Activated CD4-positive, alpha-beta T cell treated with anti-CD3 and anti-CD28 coated beads, Interleukin-2, amount 10 ng/mL, durations not matched to agents 7 days and 5 days (primary cell): ENCODE measurements at regions not wholly inside any gene's neighbourhood (a gene's known extent, or its start where the extent isn't known, plus 50 kb on each side); places are given as distances from the start of the nearest gene placed in this dataset.

ENCODE experiments used
- CTCF ChIA-PET: fragments of 350-600 bp; sonication (Branson Sonifier 250); formaldehyde crosslinking; loops from one replicate; lab custom pipeline; 2021; ENCODE audit warnings: antibody characterized with exemption; lab: Charles Lee
- POLR2A ChIA-PET: fragments of 350-600 bp; sonication (Branson Sonifier 250); formaldehyde crosslinking; loops from one replicate; lab custom pipeline; 2021; ENCODE audit warnings: antibody characterized with exemption; lab: Charles Lee
- DNase-seq: peaks from one replicate; pipeline ENCODE4 v3.0.0-alpha.2; 2020
- H3K27ac Mint-ChIP-seq: one replicate; pipeline ENCODE4 v1.8.0; 2021; ENCODE audit warnings: mild to moderate bottlenecking, moderate library complexity, mixed read lengths
- H3K27me3 Mint-ChIP-seq: one replicate; pipeline ENCODE4 v1.8.0; 2021; ENCODE audit warnings: mixed read lengths
- H3K36me3 Mint-ChIP-seq: one replicate; pipeline ENCODE4 v1.8.0; 2021; ENCODE audit warnings: low read depth, mixed read lengths
- H3K4me1 Mint-ChIP-seq: one replicate; pipeline ENCODE4 v1.8.0; 2021; ENCODE audit warnings: mixed read lengths
- H3K4me3 Mint-ChIP-seq: one replicate; pipeline ENCODE4 v1.8.0; 2021; ENCODE audit warnings: mild to moderate bottlenecking, moderate library complexity, mixed read lengths
- H3K9me3 Mint-ChIP-seq: one replicate; pipeline ENCODE4 v1.8.0; 2021; ENCODE audit warnings: mixed read lengths

- no peaks in the 10 kb centered on the region for H3K4me1 Mint-ChIP-seq
- no peaks in the 10 kb centered on the region for H3K27me3 Mint-ChIP-seq
- CTCF ChIA-PET, result no interaction called here
- no peaks in the 10 kb centered on the region for H3K36me3 Mint-ChIP-seq
- H3K4me3 Mint-ChIP-seq, result no peak overlapping the region
- DNase-seq, result no peak
- peaks cover 9% of the 10 kb centered on the region for H3K9me3 Mint-ChIP-seq
- H3K27ac Mint-ChIP-seq, result no peak overlapping the region
- POLR2A ChIA-PET, result no interaction called here
These were observed 209.9 kb downstream of the COL4A1 start for GRCh38 chr13:110097013-110097412.

DNA sequence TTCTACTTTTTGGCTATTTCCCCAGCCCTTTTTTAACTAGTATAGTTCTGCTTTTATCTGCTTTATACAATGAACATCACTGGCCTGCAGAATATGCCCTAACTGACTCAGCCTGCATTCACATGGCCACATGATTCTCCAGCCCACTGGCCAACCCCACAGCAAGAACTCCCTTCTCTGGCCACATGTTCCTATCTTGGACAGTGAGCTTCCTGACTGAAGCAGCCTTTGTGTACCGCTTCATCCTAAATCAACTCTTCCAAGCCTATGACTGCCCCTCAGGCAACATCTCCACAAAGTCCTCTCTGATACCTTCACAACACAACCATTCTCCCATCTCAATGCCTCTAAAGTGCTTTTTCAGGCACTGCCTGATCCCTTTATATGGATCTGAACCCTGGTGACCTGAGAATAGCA is 214.1 kb downstream of the COL4A1 start:
- H3K27ac Mint-ChIP-seq, result no peak overlapping the region

GRCh38 chr13:110089815-110090214 is 217.1 kb downstream of the COL4A1 start:
- H3K27me3 Mint-ChIP-seq, result peaks cover 5% of the 10 kb centered on the region
- no peak for DNase-seq
- H3K36me3 Mint-ChIP-seq, result no peaks in the 10 kb centered on the region
- no peaks in the 10 kb centered on the region for H3K9me3 Mint-ChIP-seq
- no peaks in the 10 kb centered on the region for H3K4me1 Mint-ChIP-seq
- H3K27ac Mint-ChIP-seq, result no peak overlapping the region
- no peak overlapping the region for H3K4me3 Mint-ChIP-seq
- ChIA-PET CTCF (no interaction called here), POLR2A (no interaction called here)

More for the DNA sequence above, 214.1 kb downstream of the COL4A1 start:
- Mint-ChIP-seq H3K9me3 (no peaks in the 10 kb centered on the region), H3K4me3 (no peak overlapping the region), H3K4me1 (no peaks in the 10 kb centered on the region), H3K36me3 (no peaks in the 10 kb centered on the region), H3K27me3 (peaks cover 2% of the 10 kb centered on the region)
- DNase-seq, result no peak
- POLR2A ChIA-PET, result no interaction called here
- CTCF ChIA-PET, result no interaction called here

- Mint-ChIP-seq H3K4me1 (no peaks in the 10 kb centered on the region), H3K36me3 (no peaks in the 10 kb centered on the region), H3K27ac (no peak overlapping the region), H3K27me3 (peaks cover 5% of the 10 kb centered on the region), H3K9me3 (no peaks in the 10 kb centered on the region), H3K4me3 (no peak overlapping the region)
- POLR2A ChIA-PET, result no interaction called here
- CTCF ChIA-PET, result no interaction called here
- DNase-seq, result no peak
These were observed 217.9 kb downstream of the COL4A1 start for GRCh38 chr13:110089100-110089499.

DNA sequence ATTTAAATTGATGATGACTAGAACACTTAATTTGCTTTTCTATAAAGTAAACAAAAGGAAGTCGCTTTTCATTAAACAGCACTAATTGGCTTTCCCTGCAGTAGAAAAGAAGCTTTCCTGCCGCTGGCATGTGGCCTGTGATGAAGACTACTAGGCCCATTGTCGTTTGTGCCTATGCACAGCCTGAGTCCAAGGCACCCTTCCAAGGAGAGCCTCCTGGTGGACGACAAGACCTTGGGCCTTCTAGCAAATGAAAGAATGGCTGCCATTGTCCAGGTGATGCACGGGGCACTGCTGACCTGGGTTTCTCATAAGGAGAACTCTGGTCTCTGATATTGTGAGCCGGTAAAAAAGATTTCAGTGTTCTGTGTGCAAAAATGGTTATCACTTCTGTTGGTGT is 233.0 kb downstream of the COL4A1 start:
- H3K9me3 Mint-ChIP-seq, result peaks cover 3% of the 10 kb centered on the region
- H3K4me1 Mint-ChIP-seq, result no peaks in the 10 kb centered on the region
- H3K27me3 Mint-ChIP-seq, result peaks cover 8% of the 10 kb centered on the region
- no peaks in the 10 kb centered on the region for H3K36me3 Mint-ChIP-seq
- ChIA-PET POLR2A (no interaction called here), CTCF (interaction anchor here (1.1 kb wide), 1 partner anchor 10 kb away, joined by 5 read pairs; no protein-coding TSS in a partner anchor)
- H3K27ac Mint-ChIP-seq, result no peak overlapping the region
- DNase-seq, result no peak
- H3K4me3 Mint-ChIP-seq, result no peak overlapping the region

DNA sequence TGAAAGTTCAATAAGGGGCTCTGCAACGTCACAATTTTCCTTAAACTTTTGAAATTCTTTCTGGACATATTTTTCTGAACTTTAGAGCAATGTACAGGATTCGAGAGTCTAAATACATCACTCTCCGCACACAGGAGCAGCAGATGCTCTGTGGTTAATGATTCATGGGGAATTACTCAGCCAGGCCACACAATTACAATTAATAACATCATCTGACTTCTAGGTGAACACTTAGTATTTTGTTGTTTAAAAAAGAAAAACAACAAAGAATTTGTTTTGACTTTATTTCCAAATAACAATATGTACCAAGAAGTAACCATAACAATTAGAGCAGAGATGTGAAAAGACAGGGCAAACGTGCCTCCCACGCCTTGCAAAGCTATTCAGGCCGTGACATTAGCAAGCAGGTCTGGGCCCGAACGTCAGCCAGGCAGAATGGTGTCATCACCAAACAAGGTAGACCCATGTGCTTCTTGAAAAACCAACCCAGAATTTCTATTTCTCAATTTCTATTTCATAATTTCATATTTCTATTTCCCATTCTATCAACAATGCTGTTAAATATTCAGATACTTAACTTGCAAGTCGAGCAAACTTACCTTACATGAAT is 236.3 kb downstream of the COL4A1 start:
- H3K4me3 Mint-ChIP-seq, result no peak overlapping the region
- peaks cover 2% of the 10 kb centered on the region for H3K27me3 Mint-ChIP-seq
- H3K4me1 Mint-ChIP-seq, result no peaks in the 10 kb centered on the region
- CTCF ChIA-PET, result interaction anchor here (0.7 kb wide), 1 partner anchor 556 kb away, joined by 3 read pairs; no protein-coding TSS in a partner anchor
- H3K36me3 Mint-ChIP-seq, result no peaks in the 10 kb centered on the region
- POLR2A ChIA-PET, result no interaction called here
- H3K27ac Mint-ChIP-seq, result no peak overlapping the region
- H3K9me3 Mint-ChIP-seq, result no peaks in the 10 kb centered on the region
- no peak for DNase-seq

DNA sequence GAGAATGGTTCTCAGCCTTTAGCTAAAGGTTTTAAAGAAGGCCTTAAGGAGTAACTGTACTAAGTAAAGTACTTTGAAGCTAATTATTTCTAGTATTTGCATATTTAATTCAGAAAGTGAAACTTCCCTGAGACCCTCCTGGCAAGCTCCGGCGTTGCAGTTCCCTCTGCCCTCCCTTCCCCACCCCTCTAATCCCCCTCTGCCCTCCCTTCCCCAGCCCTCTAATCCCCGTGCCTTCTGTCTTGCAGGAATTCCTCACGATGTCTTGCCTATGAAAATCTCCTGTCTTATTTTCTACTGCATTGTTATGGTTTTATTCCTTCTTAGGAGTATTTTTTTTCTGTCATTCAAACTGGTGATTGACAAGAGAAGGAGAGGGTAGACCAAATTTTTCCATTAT is 236.9 kb downstream of the COL4A1 start:
- CTCF ChIA-PET, result interaction anchor here (0.7 kb wide), 1 partner anchor 556 kb away, joined by 3 read pairs; no protein-coding TSS in a partner anchor
- Mint-ChIP-seq H3K4me3 (no peak overlapping the region), H3K4me1 (no peaks in the 10 kb centered on the region), H3K27me3 (no peaks in the 10 kb centered on the region), H3K27ac (no peak overlapping the region), H3K9me3 (no peaks in the 10 kb centered on the region), H3K36me3 (no peaks in the 10 kb centered on the region)
- no peak for DNase-seq
- POLR2A ChIA-PET, result no interaction called here

DNA sequence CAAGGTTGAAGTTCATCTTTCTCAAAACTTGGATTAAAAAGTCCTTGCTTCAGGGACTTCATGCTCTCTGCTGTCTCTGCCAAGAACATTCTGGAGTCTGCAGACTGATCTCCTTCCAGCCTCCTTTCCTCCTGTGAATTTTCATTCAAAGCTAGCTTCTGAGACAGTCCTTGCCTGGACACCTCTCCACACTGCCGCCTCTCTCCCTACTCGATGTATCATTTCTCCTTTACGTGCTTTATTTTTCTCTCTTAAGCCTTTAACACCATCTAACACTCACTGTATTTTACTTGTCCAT is 238.8 kb downstream of the COL4A1 start:
- Mint-ChIP-seq H3K9me3 (no peaks in the 10 kb centered on the region), H3K27ac (no peak overlapping the region), H3K4me3 (no peak overlapping the region), H3K36me3 (no peaks in the 10 kb centered on the region), H3K27me3 (no peaks in the 10 kb centered on the region), H3K4me1 (no peaks in the 10 kb centered on the region)
- ChIA-PET POLR2A (no interaction called here), CTCF (no interaction called here)
- no peak for DNase-seq

- no peak overlapping the region for H3K27ac Mint-ChIP-seq
- H3K27me3 Mint-ChIP-seq, result no peaks in the 10 kb centered on the region
- ChIA-PET POLR2A (no interaction called here), CTCF (no interaction called here)
- no peaks in the 10 kb centered on the region for H3K9me3 Mint-ChIP-seq
- H3K36me3 Mint-ChIP-seq, result no peaks in the 10 kb centered on the region
- H3K4me1 Mint-ChIP-seq, result no peaks in the 10 kb centered on the region
- no peak overlapping the region for H3K4me3 Mint-ChIP-seq
- DNase-seq, result no peak
These were observed 239.4 kb downstream of the COL4A1 start for GRCh38 chr13:110067355-110068175.

GRCh38 chr13:110065780-110066179 is 241.2 kb downstream of the COL4A1 start:
- no peaks in the 10 kb centered on the region for H3K4me1 Mint-ChIP-seq
- H3K27ac Mint-ChIP-seq, result no peak overlapping the region
- no peaks in the 10 kb centered on the region for H3K9me3 Mint-ChIP-seq
- ChIA-PET CTCF (no interaction called here), POLR2A (no interaction called here)
- no peak for DNase-seq
- no peak overlapping the region for H3K4me3 Mint-ChIP-seq
- H3K27me3 Mint-ChIP-seq, result no peaks in the 10 kb centered on the region
- H3K36me3 Mint-ChIP-seq, result no peaks in the 10 kb centered on the region

- CTCF ChIA-PET, result interaction anchor here (1.0 kb wide), 1 partner anchor 10 kb away, joined by 5 read pairs; no protein-coding TSS in a partner anchor
These were observed 243.2 kb downstream of the COL4A1 start for GRCh38 chr13:110063490-110064421.

GRCh38 chr13:110062777-110063442 is 244.0 kb downstream of the COL4A1 start:
- no peaks in the 10 kb centered on the region for H3K27me3 Mint-ChIP-seq
- ChIA-PET CTCF (no interaction called here), POLR2A (no interaction called here)
- DNase-seq, result no peak
- no peaks in the 10 kb centered on the region for H3K9me3 Mint-ChIP-seq
- no peak overlapping the region for H3K27ac Mint-ChIP-seq
- no peaks in the 10 kb centered on the region for H3K4me1 Mint-ChIP-seq
- H3K36me3 Mint-ChIP-seq, result no peaks in the 10 kb centered on the region
- H3K4me3 Mint-ChIP-seq, result no peak overlapping the region

More at GRCh38 chr13:110063490-110064421, 243.2 kb downstream of the COL4A1 start:
- H3K9me3 Mint-ChIP-seq, result no peaks in the 10 kb centered on the region
- no peaks in the 10 kb centered on the region for H3K36me3 Mint-ChIP-seq
- no peaks in the 10 kb centered on the region for H3K4me1 Mint-ChIP-seq
- H3K27me3 Mint-ChIP-seq, result no peaks in the 10 kb centered on the region
- H3K4me3 Mint-ChIP-seq, result no peak overlapping the region
- no peak overlapping the region for H3K27ac Mint-ChIP-seq
- POLR2A ChIA-PET, result no interaction called here
- no peak for DNase-seq
